HG02759 (cell line): ENCODE measurements at regions not wholly inside any gene's neighbourhood (a gene's known extent, or its start where the extent isn't known, plus 50 kb on each side); places are given as distances from the start of the nearest gene placed in this dataset.

Experiments used
- ATAC-seq: cut with Tn5 transposase; IDR thresholded peaks from one replicate; pipeline ENCODE4 v1.9.1; 2021; ENCODE audit warnings: mild to moderate bottlenecking, moderate library complexity; ENCODE audit not compliant: unreplicated experiment

GRCh38 chr10:57225920-57226319 is 864.9 kb upstream of the ZWINT start:
- ATAC-seq, result no peak

- ATAC-seq, result no peak
Measured at GRCh38 chr10:57224811-57225210, 863.8 kb upstream of the ZWINT start.

DNA sequence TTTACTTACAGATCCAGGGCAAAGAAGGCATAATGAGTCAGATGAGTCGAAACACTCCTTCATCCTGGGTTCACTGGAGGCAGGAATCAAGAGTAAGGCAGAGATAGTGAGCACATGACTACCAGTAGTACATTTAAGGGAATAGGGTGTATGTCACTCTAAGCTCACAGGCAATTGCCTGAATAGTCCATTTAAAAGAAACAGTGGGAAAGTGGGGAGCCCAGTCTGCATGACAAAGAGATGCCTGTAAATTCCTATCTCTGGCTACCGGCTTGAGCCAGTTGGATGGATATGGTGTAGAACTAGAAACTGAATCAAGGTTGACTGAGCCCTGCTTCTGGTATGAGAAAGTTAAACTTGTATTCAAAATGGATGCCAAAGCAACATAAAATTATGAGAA is 861.5 kb upstream of the ZWINT start:
- no peak for ATAC-seq

- ATAC-seq, result no peak
Measured at GRCh38 chr10:57222129-57222528, 861.1 kb upstream of the ZWINT start.

DNA sequence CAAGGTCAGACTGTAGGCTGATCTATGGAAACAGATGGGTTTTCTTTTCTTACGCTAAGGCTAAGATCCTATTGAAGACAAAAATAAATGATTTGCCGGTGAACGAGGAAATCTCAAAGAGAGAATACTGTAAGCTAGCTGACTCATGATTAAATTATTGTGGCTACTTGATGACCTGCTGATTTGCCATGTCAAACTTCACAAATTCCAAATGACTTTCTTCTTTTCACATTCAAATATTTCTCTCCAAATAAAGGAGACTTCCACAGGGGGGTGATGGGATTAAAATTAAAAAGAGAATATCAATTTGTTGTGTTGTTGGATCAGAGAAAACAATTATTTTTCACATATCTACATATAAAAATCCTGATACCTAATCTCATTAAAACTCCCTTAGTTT is 860.6 kb upstream of the ZWINT start:
- no peak for ATAC-seq

DNA sequence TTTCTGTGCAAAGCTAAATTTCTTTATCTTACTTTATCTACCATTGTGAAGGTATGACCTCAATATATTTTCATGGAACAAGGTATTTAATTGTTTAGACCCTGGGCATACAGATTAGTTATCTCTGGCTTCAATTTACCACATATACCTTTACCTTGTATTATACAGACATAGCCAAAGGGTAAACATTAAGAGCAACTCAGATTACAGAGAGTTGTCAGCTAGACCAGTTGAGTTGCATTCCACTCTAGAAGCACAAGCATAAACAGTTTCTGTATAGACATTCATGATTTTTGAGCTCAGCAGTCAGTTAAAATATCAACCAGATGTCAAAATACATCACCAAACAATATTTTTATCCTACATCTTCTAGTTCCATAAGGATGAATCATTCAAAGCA is 857.3 kb upstream of the ZWINT start:
- ATAC-seq, result no peak

DNA sequence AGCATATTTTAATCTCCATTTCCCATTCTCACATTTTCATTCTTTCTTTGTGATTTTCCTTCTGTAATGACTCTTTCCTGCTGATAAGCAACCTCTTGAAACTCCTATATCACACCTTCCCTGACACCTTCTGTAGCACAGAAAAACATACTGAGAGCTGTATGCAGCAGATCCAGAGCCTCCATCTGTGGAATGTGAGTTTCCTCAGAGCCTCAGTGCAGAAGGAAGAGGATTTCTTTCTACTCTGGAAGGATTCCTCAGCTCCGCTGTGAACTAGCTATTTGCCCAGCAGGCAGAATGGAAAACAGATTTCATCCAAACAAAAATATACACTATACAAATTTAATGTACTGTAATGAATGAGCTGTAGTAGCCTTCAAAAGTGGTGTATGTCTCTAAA is 841.3 kb upstream of the ZWINT start:
- no peak for ATAC-seq

- no peak for ATAC-seq
Measured at GRCh38 chr10:57188846-57189245, 827.8 kb upstream of the ZWINT start.

DNA sequence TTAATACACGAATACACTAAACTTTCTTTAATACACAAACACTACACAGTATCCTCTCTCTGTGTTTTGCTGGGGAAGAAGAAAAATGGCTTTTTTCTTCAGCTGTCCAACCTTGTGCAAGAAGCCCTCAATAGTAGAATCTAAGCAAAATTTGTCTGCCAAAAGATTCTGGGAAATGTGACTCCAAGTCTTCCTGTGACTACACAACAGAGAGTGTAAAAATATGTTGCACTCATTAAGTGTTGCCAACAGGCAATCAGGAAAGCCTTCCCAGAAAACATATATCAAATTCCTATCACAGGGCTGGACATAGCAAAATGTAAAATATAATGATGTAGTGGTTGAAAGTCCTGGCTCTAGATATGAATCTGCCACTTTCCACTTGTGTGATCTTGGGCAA is 825.1 kb upstream of the ZWINT start:
- ATAC-seq, result no peak

- ATAC-seq, result no peak
Measured at GRCh38 chr10:57169597-57169996, 808.5 kb upstream of the ZWINT start.

DNA sequence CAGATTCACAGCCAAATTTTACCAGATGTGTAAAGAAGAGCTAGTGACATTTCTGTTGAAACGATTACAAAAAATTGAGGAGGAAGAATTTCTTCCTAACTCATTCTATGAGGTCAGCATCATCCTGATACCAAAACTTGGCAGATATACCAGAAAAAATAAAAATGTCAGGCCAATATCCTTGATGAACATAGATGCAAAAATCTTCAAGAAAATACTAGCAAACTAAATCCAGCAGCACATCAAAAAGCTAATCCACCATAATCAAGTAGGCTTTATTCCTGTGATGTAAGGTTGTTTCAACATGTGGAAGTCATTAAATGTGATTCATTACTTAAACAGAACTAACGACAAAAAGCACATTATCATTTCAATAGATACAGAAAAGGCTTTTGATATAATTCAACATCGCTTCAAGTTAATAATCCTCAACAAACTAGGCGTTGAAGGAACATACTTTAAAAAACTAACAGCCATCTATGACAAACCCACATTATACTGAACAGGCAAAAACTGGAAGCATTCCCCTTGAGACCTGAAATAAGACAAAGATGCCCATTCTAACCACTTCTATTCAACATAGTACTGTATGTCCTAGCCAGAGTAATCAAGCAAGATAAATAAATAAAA is 807.7 kb upstream of the ZWINT start:
- no peak for ATAC-seq

DNA sequence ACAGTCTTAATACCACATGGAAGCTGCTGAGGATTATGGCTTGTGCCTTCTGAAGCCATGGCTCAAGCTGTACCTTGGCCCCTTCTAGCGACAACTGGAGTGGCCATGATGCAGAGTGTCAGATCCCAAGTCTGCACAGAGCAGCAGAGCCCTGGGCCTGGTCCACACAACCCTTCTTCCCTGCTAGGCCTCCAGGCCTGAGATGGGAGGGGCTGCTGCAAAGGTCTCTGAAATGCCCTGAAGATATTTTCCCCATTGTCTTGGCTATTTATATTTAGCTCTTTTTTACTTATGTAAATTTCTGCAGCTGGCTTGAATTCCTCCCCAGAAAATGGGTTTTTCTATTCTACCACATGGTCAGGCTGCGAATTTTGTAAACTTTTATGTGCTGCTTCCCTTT is 804.6 kb upstream of the ZWINT start:
- ATAC-seq, result no peak

GRCh38 chr10:57162231-57162630 is 801.2 kb upstream of the ZWINT start:
- no peak for ATAC-seq

GRCh38 chr10:57161157-57161556 is 800.1 kb upstream of the ZWINT start:
- no peak for ATAC-seq

DNA sequence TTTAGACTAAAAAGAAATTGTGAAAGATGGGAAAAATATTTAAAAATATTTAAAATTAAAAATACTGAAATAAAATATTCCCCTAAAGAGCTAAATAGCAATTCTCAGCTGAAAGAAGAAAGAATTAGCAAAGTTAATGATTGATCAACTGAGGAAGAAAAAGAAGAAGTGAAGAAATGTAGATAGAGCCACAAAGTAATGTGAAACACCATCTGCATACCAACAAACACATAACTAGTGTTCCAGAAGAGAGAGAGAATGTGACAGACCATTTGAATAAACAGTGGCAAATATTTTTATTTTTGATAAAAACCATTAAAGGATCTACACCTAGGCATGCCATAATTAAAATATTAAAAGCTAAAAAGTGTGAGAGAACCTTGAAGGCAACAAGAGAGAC is 784.5 kb upstream of the ZWINT start:
- ATAC-seq, result peak; percentile 78

DNA sequence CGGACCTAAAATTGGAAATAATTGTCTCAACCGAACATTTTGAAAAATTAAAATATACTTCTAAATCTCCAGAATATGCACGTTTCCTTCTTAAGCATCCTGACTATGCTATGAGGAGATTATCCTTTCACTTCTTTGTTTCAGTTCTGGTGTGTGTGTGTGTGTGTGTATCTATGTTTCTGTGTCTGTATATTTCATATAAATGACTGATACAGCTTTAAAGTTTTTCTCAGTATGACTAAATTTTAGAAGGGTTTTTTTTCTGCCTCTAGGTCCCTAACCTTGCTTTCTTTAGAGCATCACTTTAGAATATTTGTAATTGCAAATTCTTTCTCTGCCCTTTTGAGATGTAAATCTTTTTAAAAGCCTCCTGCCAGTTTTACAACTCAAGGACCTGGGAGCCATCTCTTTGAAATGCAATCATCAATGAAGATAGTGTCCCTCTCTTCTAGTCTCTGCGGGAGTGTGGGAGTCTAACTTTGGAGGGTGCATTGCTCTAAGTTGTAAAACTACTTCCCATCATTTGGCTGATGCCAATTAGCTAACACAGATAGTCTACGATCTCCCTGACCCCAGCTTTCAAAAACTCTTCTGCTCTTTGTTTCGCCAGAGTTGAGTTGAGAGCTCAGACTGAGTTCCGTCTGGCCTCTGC is 782.0 kb upstream of the ZWINT start:
- ATAC-seq, result peak; percentile 64

DNA sequence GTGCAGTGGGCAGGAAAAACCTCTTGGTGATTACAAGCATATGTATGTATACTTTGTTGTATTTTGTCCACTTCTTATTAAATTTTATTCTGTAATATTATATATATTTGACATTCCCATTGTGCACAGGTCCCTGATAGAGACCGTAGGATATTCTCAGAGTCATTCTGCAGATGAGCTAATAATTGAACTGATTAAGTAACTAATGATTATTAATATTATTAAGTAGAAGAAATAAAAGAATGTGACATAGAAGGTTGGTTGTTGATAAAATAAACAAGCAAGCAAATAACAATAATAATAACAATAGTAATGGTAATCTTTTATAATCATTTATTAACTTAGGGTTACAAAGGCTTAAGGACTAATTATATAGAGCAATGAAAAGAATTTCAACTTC is 780.6 kb upstream of the ZWINT start:
- no peak for ATAC-seq

DNA sequence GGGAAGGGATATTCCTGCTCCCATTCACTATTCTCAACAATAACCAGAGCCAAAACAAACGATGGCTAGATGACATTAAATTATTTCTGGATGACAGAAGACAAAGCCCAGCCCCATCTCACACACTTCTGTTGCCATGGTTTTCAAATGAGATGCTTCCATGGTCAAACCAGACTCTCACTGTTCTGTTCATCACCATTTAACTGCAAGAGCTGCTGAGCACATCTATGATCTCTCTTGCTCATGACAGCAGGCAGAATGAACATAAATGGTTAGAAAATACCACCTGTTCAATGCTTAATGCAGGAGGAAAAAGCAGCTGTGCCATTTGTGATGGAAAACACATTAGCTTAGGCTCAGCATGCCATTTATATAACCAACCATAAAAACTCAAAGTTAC is 758.6 kb upstream of the ZWINT start:
- no peak for ATAC-seq

GRCh38 chr10:57113545-57113944 is 752.5 kb upstream of the ZWINT start:
- ATAC-seq, result no peak

GRCh38 chr10:57102236-57102635 is 741.2 kb upstream of the ZWINT start:
- no peak for ATAC-seq

GRCh38 chr10:57098146-57098545 is 737.1 kb upstream of the ZWINT start:
- no peak for ATAC-seq

GRCh38 chr10:57096044-57096443 is 735.0 kb upstream of the ZWINT start:
- ATAC-seq, result no peak

- no peak for ATAC-seq
Measured at GRCh38 chr10:57094965-57095364, 733.9 kb upstream of the ZWINT start.
